T47D (cell line): ENCODE measurements at regions not wholly inside any gene's neighbourhood (a gene's known extent, or its start where the extent isn't known, plus 50 kb on each side); places are given as distances from the start of the nearest gene placed in this dataset.
A peak's percentile ranks its signal among the peaks of the same experiment; 100 is the strongest.
"Not testable (repeated sequence)": the region's sequence is repeated elsewhere in the genome, so short reads cannot be mapped to it uniquely, and the experiment has no call there.

Source experiments
- DNase-seq, 2 experiments: peaks; one replicate each; pipeline versions ENCODE4 v3.0.0 to v3.0.0-alpha.2; 2011 to 2012; ENCODE audit warnings: low read depth in 1 of 2, low spot score in 1 of 2
- JUND ChIP-seq: IDR thresholded peaks from 2 replicates; pipeline ENCODE4 v1.6.1; 2012; ENCODE audit warnings: low read depth
- in situ Hi-C: cut with HindIII; loops from 2 replicates; pipeline ENCODE4 v1.10.0; 2016; ENCODE audit warnings: low sequenced_read_pairs, low pct_unique_long_range_greater_than_20kb

DNA sequence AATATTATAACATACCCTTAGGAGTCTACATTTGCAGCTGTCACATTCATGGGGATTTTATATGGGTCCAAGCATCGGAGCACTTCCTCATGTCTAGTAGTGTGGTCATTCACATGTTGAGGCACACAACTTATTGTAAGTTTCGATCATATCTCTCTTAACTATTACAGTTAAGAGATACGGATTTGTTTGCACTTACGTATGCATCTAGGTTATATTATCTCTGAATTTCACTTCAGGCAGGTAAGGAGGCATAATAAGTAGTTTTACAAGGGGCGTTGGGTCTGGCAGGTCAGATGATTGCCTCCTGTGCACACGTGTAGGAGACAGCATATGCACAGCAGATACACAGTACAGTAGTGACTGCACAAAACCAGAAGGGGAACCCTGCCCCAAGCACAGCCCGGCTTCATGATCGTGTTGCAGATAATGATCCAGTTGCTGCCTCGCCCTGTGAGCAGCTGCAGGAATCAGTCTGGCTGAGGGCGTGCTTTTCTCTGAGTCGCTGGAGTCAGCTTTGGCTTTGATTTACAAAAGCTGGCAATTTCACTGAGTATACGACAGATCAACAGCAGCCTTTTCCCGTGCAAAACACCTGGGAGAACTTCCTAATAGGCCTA lies 302.9 kb upstream of the GATB start:
- peak in 1 of 2 experiments; percentile 10 for DNase-seq
- no peak for TF ChIP-seq JUND
- in situ Hi-C loops: no loop called here

DNA sequence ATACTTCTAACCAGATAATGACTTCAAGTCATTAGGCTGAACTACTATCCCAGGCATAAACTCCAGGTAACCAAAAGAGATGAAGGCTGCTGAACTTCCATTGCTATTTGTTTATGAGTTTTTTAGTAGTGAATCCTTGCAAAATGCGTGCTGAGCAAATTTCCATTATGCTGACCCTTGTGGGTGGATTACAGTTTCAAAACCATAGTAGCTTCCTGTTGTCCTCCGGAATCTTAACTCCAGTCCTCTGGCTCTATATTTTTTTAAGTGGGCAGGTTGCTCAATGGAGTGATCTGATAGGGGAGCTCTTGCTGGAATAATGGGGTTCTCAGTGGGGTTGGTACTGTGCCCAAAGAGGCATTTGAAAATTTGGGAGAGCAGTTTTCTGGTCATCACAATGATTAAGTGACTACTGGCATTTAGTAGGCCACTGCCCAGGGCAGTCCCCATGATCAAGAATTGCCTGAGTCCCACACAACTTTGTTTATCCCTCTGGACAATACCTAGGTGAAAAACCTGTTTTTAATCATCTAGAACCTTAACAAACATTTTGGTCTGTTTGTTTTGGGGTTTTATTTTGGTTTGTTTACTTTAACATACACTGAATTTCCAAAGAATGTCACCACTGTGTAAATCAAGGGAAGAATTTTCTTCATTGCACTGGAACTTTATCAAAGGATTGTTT lies 302.3 kb upstream of the GATB start:
- in situ Hi-C loops: no loop called here
- DNase-seq: peak in 1 of 2 experiments; percentile 59
- TF ChIP-seq JUND: no peak

DNA sequence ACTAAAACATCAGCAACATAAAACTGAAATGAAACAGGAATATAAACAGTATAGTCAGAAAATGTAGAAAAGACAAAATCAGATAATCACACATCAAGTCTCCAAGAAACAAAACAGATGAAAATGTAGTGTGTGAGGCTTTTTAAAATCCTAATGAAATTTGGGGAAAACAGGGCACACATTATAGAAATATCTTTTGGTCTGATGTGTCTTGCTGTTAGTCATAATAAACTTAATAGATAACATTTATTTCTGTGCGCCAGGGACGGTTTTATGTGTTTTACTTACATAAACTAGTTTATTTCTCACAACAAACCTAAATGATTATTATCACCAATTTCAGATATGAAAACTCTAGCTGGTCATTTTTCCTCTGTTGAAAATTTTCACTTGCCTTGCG lies 293.9 kb upstream of the GATB start:
- TF ChIP-seq JUND: no peak
- no peak for DNase-seq
- in situ Hi-C loops: no loop called here

DNA sequence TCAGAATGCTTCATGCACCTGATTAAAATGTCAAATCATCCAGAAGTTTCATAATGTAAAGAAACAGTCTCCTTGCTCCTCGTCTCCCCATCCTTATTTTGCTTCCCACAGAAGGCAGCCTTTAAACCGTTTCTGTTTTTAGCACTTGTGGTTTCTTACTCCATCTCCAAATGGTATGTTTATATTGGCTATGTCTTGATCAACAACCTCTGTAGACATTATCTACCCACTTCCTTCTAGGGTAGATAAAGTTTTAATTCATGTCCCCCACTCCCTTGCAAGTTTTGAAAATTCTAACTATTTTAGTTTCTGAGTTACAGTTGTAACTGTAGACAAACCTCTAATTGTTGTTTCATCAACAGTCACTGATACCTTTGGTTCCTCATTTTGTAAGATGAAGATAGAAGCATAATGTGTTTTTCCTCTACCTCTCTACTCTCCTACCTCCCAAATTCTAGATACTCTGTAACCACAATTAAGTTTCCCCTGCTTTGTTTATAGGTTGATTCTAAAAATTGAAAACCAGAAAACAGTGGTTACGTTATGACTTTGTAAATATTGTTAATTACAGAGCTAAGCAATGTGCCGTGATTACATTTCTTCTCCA lies 291.7 kb upstream of the GATB start:
- in situ Hi-C loops: no loop called here
- no peak for DNase-seq
- TF ChIP-seq JUND: no peak

DNA sequence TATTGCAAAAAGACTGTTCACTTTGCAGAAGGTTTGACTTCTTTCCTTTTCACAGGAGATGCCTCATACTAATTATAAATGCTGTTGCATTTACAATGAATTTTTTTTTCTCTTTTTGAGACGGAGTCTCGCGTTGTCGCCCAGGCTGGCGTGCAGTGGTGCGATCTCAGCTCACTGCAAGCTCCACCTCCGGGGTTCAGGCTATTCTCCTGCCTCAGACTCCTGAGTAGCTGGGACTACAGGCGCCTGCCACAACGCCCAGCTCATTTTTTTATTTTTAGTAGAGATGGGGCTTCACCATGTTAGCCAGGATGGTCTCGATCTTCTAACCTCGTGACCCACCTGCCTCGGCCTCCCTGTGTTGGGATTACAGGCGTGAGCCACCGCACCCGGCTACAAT lies 290.5 kb upstream of the GATB start:
- DNase-seq, in situ Hi-C loops: not testable (repeated sequence)

DNA sequence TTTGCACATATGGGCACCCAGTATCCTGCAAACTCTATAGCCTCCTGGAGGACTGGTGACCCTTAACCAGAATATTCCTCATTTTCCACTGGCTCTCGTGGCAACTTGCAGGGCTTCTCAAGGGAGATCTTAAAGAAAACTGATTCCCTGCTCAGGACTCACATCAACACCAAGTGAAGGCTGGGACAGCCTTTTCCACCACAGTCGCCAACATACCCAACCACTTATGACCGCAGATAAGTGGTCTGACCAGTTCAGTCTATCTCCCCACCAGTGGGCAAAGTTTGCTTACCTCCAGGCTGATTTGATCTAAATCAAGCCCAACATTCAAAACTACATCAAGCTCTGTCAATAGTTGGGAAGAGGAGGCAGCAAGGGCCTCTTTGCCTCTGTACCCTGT lies 289.3 kb upstream of the GATB start:
- in situ Hi-C loops: no loop called here
- peak in 1 of 2 experiments; percentile 35 for DNase-seq
- no peak for TF ChIP-seq JUND

DNA sequence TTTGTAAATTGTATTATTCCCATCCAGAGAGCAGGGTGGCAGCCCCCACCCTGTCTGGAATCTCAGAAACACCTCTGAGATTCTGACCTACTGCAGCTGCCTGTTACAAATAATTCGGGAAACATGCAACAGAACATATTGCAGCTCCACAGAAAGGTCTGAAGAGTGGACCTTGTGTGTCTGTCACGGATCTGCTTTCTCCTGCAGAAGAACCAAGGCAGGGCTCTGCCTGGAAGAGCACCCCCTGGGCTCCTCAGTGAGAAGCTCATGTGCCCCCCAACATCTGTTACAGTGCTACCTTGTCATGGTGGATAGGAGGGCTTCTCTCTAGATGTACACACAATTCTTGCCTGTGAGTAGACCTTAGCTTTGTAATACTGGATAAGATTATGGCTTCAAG lies 286.6 kb upstream of the GATB start:
- no peak for TF ChIP-seq JUND
- DNase-seq: no peak
- in situ Hi-C loops: no loop called here

DNA sequence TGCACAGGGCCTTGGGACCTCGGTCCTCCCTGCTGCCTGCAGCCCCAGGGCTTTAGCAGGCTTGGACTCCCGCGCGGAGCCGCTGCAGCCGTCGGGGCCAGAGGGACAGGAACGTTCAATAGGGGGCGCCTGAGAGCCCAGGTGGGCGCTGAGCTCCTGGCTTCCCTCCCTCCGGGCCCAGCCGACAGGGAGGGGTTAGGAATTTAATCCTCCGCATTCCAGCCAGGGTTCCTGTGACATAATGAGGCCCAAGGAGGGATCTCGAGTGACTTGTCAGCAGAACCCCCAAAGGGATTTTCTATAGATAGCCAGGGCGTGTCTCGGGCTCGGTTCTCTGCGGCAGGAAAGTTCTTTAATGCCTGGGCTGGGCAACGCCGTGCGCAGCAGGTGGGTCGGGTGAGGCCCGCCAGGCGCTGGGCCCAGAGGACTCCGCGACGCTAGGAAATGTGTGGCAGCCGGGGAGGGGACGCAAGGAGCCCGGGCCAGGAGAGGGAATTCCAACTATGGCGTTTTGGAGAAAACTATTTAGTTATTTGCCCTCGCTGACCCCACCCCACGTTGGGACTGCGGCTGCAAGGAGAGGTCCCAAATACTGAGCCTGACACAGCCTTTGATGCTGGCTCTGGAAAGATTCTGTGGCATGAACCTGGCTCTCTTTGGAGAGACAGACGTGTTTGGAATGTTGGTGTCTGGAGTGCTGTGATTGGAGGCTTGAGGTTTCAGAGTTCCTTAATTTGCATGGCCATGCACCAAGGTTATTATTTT lies 285.2 kb upstream of the GATB start:
- in situ Hi-C loops: no loop called here
- no peak for TF ChIP-seq JUND
- DNase-seq: peak; percentile 11 to 55

DNA sequence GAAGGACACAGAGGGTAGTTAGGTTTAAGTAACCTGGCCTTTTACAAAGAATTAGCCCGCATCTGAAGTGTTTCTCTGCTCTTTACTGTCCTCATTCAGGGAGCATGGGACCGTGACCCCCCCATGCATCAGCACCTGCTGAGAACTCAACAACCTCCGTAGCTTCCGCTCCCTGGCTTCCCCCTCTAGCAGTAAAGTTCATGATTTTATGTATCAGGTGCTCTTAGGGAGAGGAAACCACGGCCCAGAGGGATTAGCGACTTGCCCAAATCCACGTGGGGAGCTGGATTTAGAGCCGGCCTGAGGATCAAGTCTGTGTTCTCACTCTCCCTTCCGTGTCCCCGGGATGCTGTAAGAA lies 284.6 kb upstream of the GATB start:
- no peak for DNase-seq
- in situ Hi-C loops: no loop called here
- TF ChIP-seq JUND: no peak

DNA sequence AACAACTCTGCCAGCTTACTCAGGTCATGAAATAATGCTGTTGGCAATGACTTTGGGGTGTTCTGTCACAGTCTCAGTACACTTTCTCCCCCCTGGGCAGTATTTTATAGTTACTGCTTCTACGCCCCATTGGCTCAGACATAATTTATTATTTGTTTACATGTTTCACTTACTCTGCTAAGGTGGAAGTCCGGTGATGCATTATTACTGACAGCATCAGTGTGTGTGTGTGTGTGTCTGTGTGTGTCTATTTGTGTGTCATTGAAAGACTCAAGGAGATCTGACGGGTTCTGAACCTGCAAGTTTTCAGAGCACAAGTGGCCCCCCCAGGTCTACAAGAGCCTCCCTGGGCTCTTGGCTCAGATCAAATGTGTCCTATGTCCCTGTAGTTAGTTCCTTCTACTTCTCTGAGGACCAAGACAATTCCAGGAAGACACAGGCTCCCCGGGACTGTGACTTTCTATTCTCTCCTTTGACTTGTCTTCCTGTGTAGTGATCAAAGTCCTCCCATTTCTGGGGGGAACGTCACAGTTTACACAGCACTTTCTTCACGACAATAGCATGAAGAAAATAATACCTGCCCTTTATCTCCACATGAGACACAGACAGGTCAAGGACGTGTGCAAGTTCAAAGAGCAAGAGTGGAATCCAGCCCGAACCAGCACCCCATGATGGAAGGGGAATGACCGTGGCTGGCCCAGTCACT lies 283.7 kb upstream of the GATB start:
- in situ Hi-C loops: no loop called here
- TF ChIP-seq JUND: no peak
- no peak for DNase-seq

DNA sequence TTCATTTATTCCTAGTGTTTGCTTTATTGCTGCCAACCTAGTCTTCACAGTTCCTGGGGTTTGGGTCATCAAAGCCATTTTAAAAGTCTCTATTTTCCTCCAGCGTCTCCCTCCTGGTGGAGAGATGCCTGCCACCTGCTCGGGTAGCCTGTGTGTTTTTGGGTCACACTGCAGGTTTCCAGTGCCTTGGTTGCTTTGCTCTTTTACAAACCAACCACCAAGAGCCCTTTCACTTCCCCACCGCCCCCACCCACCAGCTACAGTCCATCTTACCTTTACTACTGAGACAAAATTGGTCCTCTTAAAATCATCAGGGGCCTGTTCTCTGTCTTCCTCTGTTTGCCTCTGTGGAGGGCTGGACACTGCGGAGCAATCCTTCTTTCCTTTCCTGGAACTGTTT lies 280.5 kb upstream of the GATB start:
- in situ Hi-C loops: no loop called here
- no peak for DNase-seq
- TF ChIP-seq JUND: no peak

DNA sequence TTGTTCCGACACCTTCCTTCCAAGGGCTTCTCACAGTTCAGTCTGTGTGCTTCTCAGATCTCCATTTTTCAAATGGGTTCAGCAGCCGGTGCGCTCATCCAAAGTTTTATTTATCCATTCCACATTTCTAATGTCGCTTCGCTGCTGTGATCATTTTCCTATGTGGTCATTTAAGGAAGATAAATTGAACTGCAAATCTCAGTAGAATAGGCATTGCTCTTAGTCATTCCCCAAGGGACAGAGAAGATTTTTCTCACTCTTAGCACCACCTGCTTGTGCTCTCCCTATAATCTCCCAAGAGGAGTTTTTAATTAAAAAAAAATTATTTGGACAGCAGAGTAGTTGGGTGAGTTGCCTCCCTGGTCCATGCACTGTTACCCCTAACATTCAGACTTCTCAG lies 278.9 kb upstream of the GATB start:
- in situ Hi-C loops: no loop called here
- TF ChIP-seq JUND: no peak
- DNase-seq: no peak
